Posterior cingulate gyrus (tissue), 11 donors: ENCODE measurements at regions not wholly inside any gene's neighbourhood (a gene's known extent, or its start where the extent isn't known, plus 50 kb on each side); places are given as distances from the start of the nearest gene placed in this dataset.
"Not testable (repeated sequence)": the region's sequence is repeated elsewhere in the genome, so short reads cannot be mapped to it uniquely, and the experiment has no call there.

ENCODE experiments used
- DNase-seq, 10 donors: peaks; one replicate each; pipeline versions ENCODE4 v3.0.0 to v3.0.0-alpha.2; 2020 to 2021; ENCODE audit warnings: mixed read lengths in 3 of 10
- intact Hi-C: fragments of 100-400 bp; cut with DNase I; formaldehyde crosslinking; loops from one replicate; pipeline ENCODE4 v1.15.1; 2023

- intact Hi-C loops = no loop called here
Observed at GRCh38 chr5:118430076-118430475, 558.3 kb downstream of the DTWD2 start.

GRCh38 chr5:118407958-118408357 is 580.4 kb downstream of the DTWD2 start:
- DNase-seq = no peak

More at GRCh38 chr5:118430076-118430475, 558.3 kb downstream of the DTWD2 start:
- no peak for DNase-seq

GRCh38 chr5:118405650-118406061 is 582.7 kb downstream of the DTWD2 start:
- intact Hi-C loops = no loop called here
- DNase-seq = peak in 4 of 10 donors; percentile 9 to 80 (median 73)

More at GRCh38 chr5:118407958-118408357, 580.4 kb downstream of the DTWD2 start:
- intact Hi-C loops = no loop called here

GRCh38 chr5:118397236-118397635 is 591.1 kb downstream of the DTWD2 start:
- intact Hi-C loops = no loop called here
- DNase-seq = no peak

GRCh38 chr5:118392491-118392890 is 595.9 kb downstream of the DTWD2 start:
- intact Hi-C loops = no loop called here
- no peak for DNase-seq

- intact Hi-C loops, DNase-seq: not testable (repeated sequence)
Observed at GRCh38 chr5:118382931-118383330, 605.4 kb downstream of the DTWD2 start.

GRCh38 chr5:118379470-118379869 is 608.9 kb downstream of the DTWD2 start:
- intact Hi-C loops = no loop called here
- DNase-seq = no peak

- no peak for DNase-seq
- intact Hi-C loops = no loop called here
Observed at GRCh38 chr5:118378959-118379358, 609.4 kb downstream of the DTWD2 start.

- DNase-seq = no peak
- intact Hi-C loops = no loop called here
Observed at GRCh38 chr5:118377420-118377819, 610.9 kb downstream of the DTWD2 start.

GRCh38 chr5:118371973-118372831 is 616.1 kb downstream of the DTWD2 start:
- no peak for DNase-seq
- intact Hi-C loops = no loop called here

- no peak for DNase-seq
- intact Hi-C loops = no loop called here
Observed at GRCh38 chr5:118366429-118366828, 621.9 kb downstream of the DTWD2 start.

GRCh38 chr5:118365718-118366117 is 622.6 kb downstream of the DTWD2 start:
- intact Hi-C loops = no loop called here
- DNase-seq = no peak

GRCh38 chr5:118354797-118355196 is 633.5 kb downstream of the DTWD2 start:
- intact Hi-C loops = no loop called here
- DNase-seq = no peak

GRCh38 chr5:118353970-118354369 is 634.4 kb downstream of the DTWD2 start:
- intact Hi-C loops = no loop called here
- no peak for DNase-seq

GRCh38 chr5:118336468-118336867 is 651.9 kb downstream of the DTWD2 start:
- DNase-seq = no peak
- intact Hi-C loops = no loop called here

GRCh38 chr5:118327389-118327788 is 661.0 kb downstream of the DTWD2 start:
- no peak for DNase-seq

GRCh38 chr5:118326481-118327045 is 661.8 kb downstream of the DTWD2 start:
- DNase-seq = no peak
- intact Hi-C loops = no loop called here

More at GRCh38 chr5:118327389-118327788, 661.0 kb downstream of the DTWD2 start:
- intact Hi-C loops = no loop called here

- DNase-seq = no peak
- intact Hi-C loops = no loop called here
Observed at GRCh38 chr5:118325931-118326330, 662.4 kb downstream of the DTWD2 start.

- DNase-seq, intact Hi-C loops: not testable (repeated sequence)
Observed at GRCh38 chr5:118323723-118324122, 664.6 kb downstream of the DTWD2 start.

- DNase-seq = no peak
- intact Hi-C loops = no loop called here
Observed at GRCh38 chr5:118321081-118321480, 667.3 kb downstream of the DTWD2 start.

GRCh38 chr5:118320121-118320520 is 668.2 kb downstream of the DTWD2 start:
- intact Hi-C loops = no loop called here

GRCh38 chr5:118314931-118315330 is 673.4 kb downstream of the DTWD2 start:
- intact Hi-C loops = no loop called here
- DNase-seq = no peak

More at GRCh38 chr5:118320121-118320520, 668.2 kb downstream of the DTWD2 start:
- DNase-seq = no peak
